Activated CD8-positive, alpha-beta T cell treated with anti-CD3 and anti-CD28 coated beads for 36 hours (primary cell): ENCODE measurements at regions not wholly inside any gene's neighbourhood (a gene's known extent, or its start where the extent isn't known, plus 50 kb on each side); places are given as distances from the start of the nearest gene placed in this dataset.

Experiments
- ATAC-seq: fragments of 200-7000 bp; cut with Tn5 transposase; one replicate; pipeline ENCODE4 v1.10.0; 2021; ENCODE audit warnings: mild to moderate bottlenecking, moderate library complexity
- CTCF ChIA-PET: fragments of 350-600 bp; sonication (Branson Sonifier 250); formaldehyde crosslinking; loops from one replicate; lab custom pipeline; 2021; ENCODE audit warnings: antibody characterized with exemption; lab: Charles Lee
- POLR2A ChIA-PET: fragments of 350-600 bp; sonication (Branson Sonifier 250); formaldehyde crosslinking; loops from one replicate; lab custom pipeline; 2021; ENCODE audit warnings: antibody characterized with exemption; lab: Charles Lee
- DNase-seq: peaks from one replicate; pipeline ENCODE4 v3.0.0-alpha.2; 2020
- H3K27ac Mint-ChIP-seq: one replicate; pipeline ENCODE4 v1.8.0; 2021; ENCODE audit warnings: mild to moderate bottlenecking, mixed read lengths
- H3K27me3 Mint-ChIP-seq: one replicate; pipeline ENCODE4 v1.8.0; 2021; ENCODE audit warnings: mixed read lengths
- H3K36me3 Mint-ChIP-seq: one replicate; pipeline ENCODE4 v1.8.0; 2021; ENCODE audit warnings: low read depth, mixed read lengths
- H3K4me1 Mint-ChIP-seq: one replicate; pipeline ENCODE4 v1.8.0; 2021; ENCODE audit warnings: low read depth, mixed read lengths
- H3K4me3 Mint-ChIP-seq: one replicate; pipeline ENCODE4 v1.8.0; 2021; ENCODE audit warnings: mild to moderate bottlenecking, moderate library complexity, mixed read lengths
- H3K9me3 Mint-ChIP-seq: one replicate; pipeline ENCODE4 v1.8.0; 2021; ENCODE audit warnings: mixed read lengths
- CTCF ChIP-seq: fragments of 200-600 bp; IDR thresholded peaks from one replicate; pipeline ENCODE4 v1.8.0; 2022; ENCODE audit warnings: antibody characterized with exemption, mild to moderate bottlenecking
- intact Hi-C: fragments of 100-400 bp; cut with micrococcal nuclease; formaldehyde crosslinking; loops from one replicate; pipeline ENCODE4 v1.10.0; 2022

GRCh38 chr6:74731931-74732330 is 473.9 kb downstream of the COL12A1 start:
- H3K27me3 Mint-ChIP-seq = no peaks in the 10 kb centered on the region
- intact Hi-C loops = no loop called here
- H3K27ac Mint-ChIP-seq = no peak overlapping the region
- DNase-seq (no peak), ATAC-seq (no peak)
- ChIA-PET POLR2A (no interaction called here), CTCF (no interaction called here)
- TF ChIP-seq CTCF = no peak
- H3K4me1 Mint-ChIP-seq = no peaks in the 10 kb centered on the region
- peaks cover under 1% of the 10 kb centered on the region for H3K9me3 Mint-ChIP-seq
- H3K4me3 Mint-ChIP-seq = no peak overlapping the region
- H3K36me3 Mint-ChIP-seq = no peaks in the 10 kb centered on the region

- H3K27me3 Mint-ChIP-seq = no peaks in the 10 kb centered on the region
- no peaks in the 10 kb centered on the region for H3K9me3 Mint-ChIP-seq
- no peak for TF ChIP-seq CTCF
- ATAC-seq (no peak), DNase-seq (no peak)
- POLR2A ChIA-PET = no interaction called here
- H3K36me3 Mint-ChIP-seq = no peaks in the 10 kb centered on the region
- CTCF ChIA-PET = no interaction called here
- H3K4me3 Mint-ChIP-seq = no peak overlapping the region
- H3K4me1 Mint-ChIP-seq = no peaks in the 10 kb centered on the region
- no peak overlapping the region for H3K27ac Mint-ChIP-seq
- intact Hi-C loops = no loop called here
Observed at GRCh38 chr6:74731204-74731603, 474.6 kb downstream of the COL12A1 start.

GRCh38 chr6:74720923-74721322 is 484.9 kb downstream of the COL12A1 start:
- H3K27ac Mint-ChIP-seq = no peak overlapping the region
- DNase-seq (no peak), ATAC-seq (no peak)
- TF ChIP-seq CTCF = no peak
- no peaks in the 10 kb centered on the region for H3K36me3 Mint-ChIP-seq
- CTCF ChIA-PET = no interaction called here
- H3K4me3 Mint-ChIP-seq = no peak overlapping the region
- no peaks in the 10 kb centered on the region for H3K4me1 Mint-ChIP-seq
- no peaks in the 10 kb centered on the region for H3K27me3 Mint-ChIP-seq
- POLR2A ChIA-PET = no interaction called here
- peaks cover 6% of the 10 kb centered on the region for H3K9me3 Mint-ChIP-seq
- intact Hi-C loops = no loop called here

GRCh38 chr6:74717591-74717990 is 488.3 kb downstream of the COL12A1 start:
- ATAC-seq (no peak), DNase-seq (no peak)
- no peak for TF ChIP-seq CTCF
- Mint-ChIP-seq H3K4me3 (no peak overlapping the region), H3K36me3 (no peaks in the 10 kb centered on the region), H3K9me3 (peaks cover 8% of the 10 kb centered on the region), H3K4me1 (no peaks in the 10 kb centered on the region), H3K27me3 (no peaks in the 10 kb centered on the region), H3K27ac (no peak overlapping the region)
- CTCF ChIA-PET = no interaction called here
- POLR2A ChIA-PET = no interaction called here
- intact Hi-C loops = no loop called here

GRCh38 chr6:74715355-74716085 is 490.3 kb downstream of the COL12A1 start:
- Mint-ChIP-seq H3K4me3 (no peak overlapping the region), H3K4me1 (no peaks in the 10 kb centered on the region), H3K27ac (no peak overlapping the region), H3K36me3 (no peaks in the 10 kb centered on the region), H3K27me3 (no peaks in the 10 kb centered on the region), H3K9me3 (peaks cover 8% of the 10 kb centered on the region)
- no peak for ATAC-seq
- no peak for TF ChIP-seq CTCF
- POLR2A ChIA-PET = no interaction called here
- DNase-seq = no peak
- intact Hi-C loops = no loop called here
- CTCF ChIA-PET = no interaction called here
